HEK293 (cell line): ENCODE measurements at regions not wholly inside any gene's neighbourhood (a gene's known extent, or its start where the extent isn't known, plus 50 kb on each side); places are given as distances from the start of the nearest gene placed in this dataset.

Source experiments
- CTCF ChIA-PET: fragments of 350-600 bp; formaldehyde crosslinking; extraction: SDS; loops from one replicate; lab custom pipeline; 2021; ENCODE audit warnings: antibody characterized with exemption; lab: Yijun Ruan, JAX
- POLR2A ChIA-PET: fragments of 300-600 bp; formaldehyde crosslinking; extraction: SDS; loops from one replicate; lab custom pipeline; 2020; ENCODE audit warnings: antibody characterized with exemption, inconsistent platforms; lab: Yijun Ruan, JAX
- H3K27ac ChIP-seq: fragments of 200-500 bp; sonication (Bioruptor generic); 2 replicates; pipeline ENCODE4 v1.5.1; 2014; ENCODE audit warnings: low read depth, low read length, control low read depth, inconsistent platforms; ENCODE audit errors: extremely low read depth
- H3K36me3 ChIP-seq, 2 experiments: fragments of 200-500 bp in 1 of 2; sonication (Bioruptor generic) in 1 of 2; 1 replicate in 1 of 2; 2 replicates in 1 of 2; pipeline ENCODE4 v1.5.1; 2014 to 2017; ENCODE audit warnings: inconsistent platforms in 2 of 2, low read length in 2 of 2; ENCODE audit not compliant: control insufficient read depth in 2 of 2, insufficient read depth in 1 of 2
- H3K4me1 ChIP-seq: fragments of 200-500 bp; sonication (Bioruptor generic); 2 replicates; pipeline ENCODE4 v1.5.1; 2014; ENCODE audit warnings: mild to moderate bottlenecking, low read length, inconsistent platforms; ENCODE audit not compliant: control insufficient read depth, insufficient read depth
- H3K4me3 ChIP-seq: 2 replicates; pipeline ENCODE4 v1.5.1; 2011; ENCODE audit warnings: low read depth, mild to moderate bottlenecking, control low read depth, low read length, moderate library complexity
- H3K9me3 ChIP-seq: fragments of 200-500 bp; sonication (Bioruptor generic); 2 replicates; pipeline ENCODE4 v1.5.1; 2014; ENCODE audit warnings: low read depth, low read length, inconsistent platforms; ENCODE audit not compliant: control insufficient read depth, insufficient read depth
- FEZF1 ChIP-seq: fragments of 450-650 bp; formaldehyde crosslinking; IDR thresholded peaks from 2 replicates; pipeline ENCODE4 v1.5.1; 2016; ENCODE audit warnings: missing biosample characterization, missing genetic modification characterization
- HOXC10 ChIP-seq: sonication (generic); formaldehyde crosslinking; IDR thresholded peaks from 2 replicates; pipeline ENCODE4 v1.8.1; 2023; ENCODE audit warnings: mild to moderate bottlenecking, missing genetic modification reagents
- OSR2 ChIP-seq: fragments of 450-650 bp; formaldehyde crosslinking; IDR thresholded peaks from 2 replicates; pipeline ENCODE4 v1.5.1; 2016; ENCODE audit warnings: missing biosample characterization, missing genetic modification characterization
- TCF7L2 ChIP-seq: IDR thresholded peaks from 2 replicates; pipeline ENCODE4 v1.6.1; 2011; ENCODE audit warnings: low read depth, mild to moderate bottlenecking, inconsistent platforms, low read length, moderate library complexity, borderline replicate concordance
- ZBTB20 ChIP-seq: fragments of 450-650 bp; formaldehyde crosslinking; IDR thresholded peaks from 2 replicates; pipeline ENCODE4 v1.5.1; 2016; ENCODE audit warnings: missing biosample characterization, missing genetic modification characterization
- ZNF266 ChIP-seq: fragments of 450-650 bp; formaldehyde crosslinking; IDR thresholded peaks from 2 replicates; pipeline ENCODE4 v1.5.1; 2016; ENCODE audit warnings: missing biosample characterization, missing genetic modification characterization, low read depth
- ZNF341 ChIP-seq: fragments of 450-650 bp; formaldehyde crosslinking; IDR thresholded peaks from 2 replicates; pipeline ENCODE4; 2016; ENCODE audit warnings: low read depth, missing biosample characterization, missing genetic modification characterization
- ZNF366 ChIP-seq: fragments of 450-650 bp; formaldehyde crosslinking; conservative IDR thresholded peaks from 2 replicates; pipeline ENCODE4 v1.5.1; 2016; ENCODE audit warnings: missing biosample characterization, missing genetic modification characterization
- ZNF426 ChIP-seq: fragments of 450-650 bp; formaldehyde crosslinking; IDR thresholded peaks from 2 replicates; pipeline ENCODE4 v1.5.1; 2017; ENCODE audit warnings: missing biosample characterization, missing genetic modification characterization, mild to moderate bottlenecking, inconsistent platforms, moderate library complexity
- ZNF544 ChIP-seq: fragments of 450-650 bp; formaldehyde crosslinking; IDR thresholded peaks from 2 replicates; pipeline ENCODE4 v1.5.0; 2017; ENCODE audit warnings: missing biosample characterization, missing genetic modification characterization
- ZNF664 ChIP-seq: fragments of 450-650 bp; formaldehyde crosslinking; IDR thresholded peaks from 2 replicates; pipeline ENCODE4 v1.5.1; 2016; ENCODE audit warnings: missing biosample characterization, missing genetic modification characterization
- ZNF843 ChIP-seq: fragments of 450-650 bp; formaldehyde crosslinking; IDR thresholded peaks from 2 replicates; pipeline ENCODE4 v1.5.1; 2016; ENCODE audit warnings: missing biosample characterization, missing genetic modification characterization
- ZXDB ChIP-seq: fragments of 450-650 bp; formaldehyde crosslinking; IDR thresholded peaks from 2 replicates; pipeline ENCODE4 v1.5.1; 2016; ENCODE audit warnings: missing biosample characterization, missing genetic modification characterization
- TF ChIP-seq, protein P1 (sequence below): fragments of 450-650 bp; formaldehyde crosslinking; IDR thresholded peaks from 2 replicates; pipeline ENCODE4; 2016; ENCODE audit warnings: missing biosample characterization, missing genetic modification characterization
- TF ChIP-seq, protein P2 (sequence below): fragments of 450-650 bp; formaldehyde crosslinking; IDR thresholded peaks from 2 replicates; pipeline ENCODE4 v1.5.1; 2016; ENCODE audit warnings: missing biosample characterization, missing genetic modification characterization
- TF ChIP-seq, protein P3 (sequence below): fragments of 450-650 bp; formaldehyde crosslinking; IDR thresholded peaks from 2 replicates; pipeline ENCODE4 v1.5.1; 2016; ENCODE audit warnings: missing biosample characterization, missing genetic modification characterization, low read depth
- TF ChIP-seq, protein P4 (sequence below): fragments of 450-650 bp; formaldehyde crosslinking; IDR thresholded peaks from 2 replicates; pipeline ENCODE4 v1.5.1; 2017; ENCODE audit warnings: missing biosample characterization, missing genetic modification characterization

DNA sequence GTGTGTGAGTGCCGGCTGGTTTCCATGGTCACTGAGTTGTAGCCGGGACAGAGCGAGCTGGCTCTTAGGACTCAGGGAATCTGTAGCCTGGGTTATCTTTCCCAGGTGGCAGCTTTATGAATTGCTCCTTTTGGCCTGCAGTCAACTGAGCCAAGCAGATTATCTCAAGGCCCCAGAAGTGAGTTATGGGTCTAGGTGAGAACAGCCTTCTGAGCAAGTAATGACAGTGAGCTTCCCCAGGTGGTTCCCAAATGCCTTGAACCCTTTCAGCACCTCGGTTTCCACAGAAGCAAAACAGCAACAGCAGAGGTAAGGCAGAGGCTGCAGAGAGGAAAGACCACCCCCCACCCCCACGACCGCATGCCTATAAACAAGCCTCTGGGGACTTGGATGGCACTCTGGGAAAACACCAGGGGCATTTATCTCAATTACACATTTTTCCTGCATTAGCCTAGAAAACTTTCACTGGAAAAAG, 56.7 kb upstream of the DGKG start:
- Histone ChIP-seq H3K27ac (no peak overlapping the region), H3K36me3 (no peaks in the 10 kb centered on the region), H3K4me1 (no peaks in the 10 kb centered on the region), H3K4me3 (no peak overlapping the region), H3K9me3 (no peaks in the 10 kb centered on the region)
- POLR2A ChIA-PET = no interaction called here
- TF ChIP-seq ZNF266 (tag by site-specific recombination) = no peak
- TF ChIP-seq OSR2 (tag by site-specific recombination) = peak; percentile 19; the same call in 1 of the 2 replicates
- peak; percentile 40; the same call in 1 of the 2 replicates for TF ChIP-seq ZXDB (tag by site-specific recombination)
- TF ChIP-seq ZBTB20 (tag by site-specific recombination) = no peak
- TF ChIP-seq, protein P1, sequence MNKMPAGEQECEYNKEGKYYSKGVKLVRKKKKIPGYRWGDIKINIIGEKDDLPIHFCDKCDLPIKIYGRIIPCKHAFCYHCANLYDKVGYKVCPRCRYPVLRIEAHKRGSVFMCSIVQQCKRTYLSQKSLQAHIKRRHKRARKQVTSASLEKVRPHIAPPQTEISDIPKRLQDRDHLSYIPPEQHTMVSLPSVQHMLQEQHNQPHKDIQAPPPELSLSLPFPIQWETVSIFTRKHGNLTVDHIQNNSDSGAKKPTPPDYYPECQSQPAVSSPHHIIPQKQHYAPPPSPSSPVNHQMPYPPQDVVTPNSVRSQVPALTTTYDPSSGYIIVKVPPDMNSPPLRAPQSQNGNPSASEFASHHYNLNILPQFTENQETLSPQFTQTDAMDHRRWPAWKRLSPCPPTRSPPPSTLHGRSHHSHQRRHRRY (tag by site-specific recombination) = no peak
- TF ChIP-seq ZNF664 (tag by site-specific recombination) = no peak
- TF ChIP-seq, protein P2, sequence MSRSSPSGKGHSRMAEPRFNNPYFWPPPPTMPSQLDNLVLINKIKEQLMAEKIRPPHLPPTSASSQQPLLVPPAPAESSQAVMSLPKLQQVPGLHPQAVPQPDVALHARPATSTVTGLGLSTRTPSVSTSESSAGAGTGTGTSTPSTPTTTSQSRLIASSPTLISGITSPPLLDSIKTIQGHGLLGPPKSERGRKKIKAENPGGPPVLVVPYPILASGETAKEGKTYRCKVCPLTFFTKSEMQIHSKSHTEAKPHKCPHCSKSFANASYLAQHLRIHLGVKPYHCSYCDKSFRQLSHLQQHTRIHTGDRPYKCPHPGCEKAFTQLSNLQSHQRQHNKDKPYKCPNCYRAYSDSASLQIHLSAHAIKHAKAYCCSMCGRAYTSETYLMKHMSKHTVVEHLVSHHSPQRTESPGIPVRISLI (tag by site-specific recombination) = no peak
- no peak for TF ChIP-seq HOXC10
- TF ChIP-seq, protein P3, sequence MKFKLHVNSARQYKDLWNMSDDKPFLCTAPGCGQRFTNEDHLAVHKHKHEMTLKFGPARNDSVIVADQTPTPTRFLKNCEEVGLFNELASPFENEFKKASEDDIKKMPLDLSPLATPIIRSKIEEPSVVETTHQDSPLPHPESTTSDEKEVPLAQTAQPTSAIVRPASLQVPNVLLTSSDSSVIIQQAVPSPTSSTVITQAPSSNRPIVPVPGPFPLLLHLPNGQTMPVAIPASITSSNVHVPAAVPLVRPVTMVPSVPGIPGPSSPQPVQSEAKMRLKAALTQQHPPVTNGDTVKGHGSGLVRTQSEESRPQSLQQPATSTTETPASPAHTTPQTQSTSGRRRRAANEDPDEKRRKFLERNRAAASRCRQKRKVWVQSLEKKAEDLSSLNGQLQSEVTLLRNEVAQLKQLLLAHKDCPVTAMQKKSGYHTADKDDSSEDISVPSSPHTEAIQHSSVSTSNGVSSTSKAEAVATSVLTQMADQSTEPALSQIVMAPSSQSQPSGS (tag by site-specific recombination) = no peak
- peak; percentile 62 for TF ChIP-seq FEZF1 (tag by site-specific recombination)
- TF ChIP-seq, protein P4, sequence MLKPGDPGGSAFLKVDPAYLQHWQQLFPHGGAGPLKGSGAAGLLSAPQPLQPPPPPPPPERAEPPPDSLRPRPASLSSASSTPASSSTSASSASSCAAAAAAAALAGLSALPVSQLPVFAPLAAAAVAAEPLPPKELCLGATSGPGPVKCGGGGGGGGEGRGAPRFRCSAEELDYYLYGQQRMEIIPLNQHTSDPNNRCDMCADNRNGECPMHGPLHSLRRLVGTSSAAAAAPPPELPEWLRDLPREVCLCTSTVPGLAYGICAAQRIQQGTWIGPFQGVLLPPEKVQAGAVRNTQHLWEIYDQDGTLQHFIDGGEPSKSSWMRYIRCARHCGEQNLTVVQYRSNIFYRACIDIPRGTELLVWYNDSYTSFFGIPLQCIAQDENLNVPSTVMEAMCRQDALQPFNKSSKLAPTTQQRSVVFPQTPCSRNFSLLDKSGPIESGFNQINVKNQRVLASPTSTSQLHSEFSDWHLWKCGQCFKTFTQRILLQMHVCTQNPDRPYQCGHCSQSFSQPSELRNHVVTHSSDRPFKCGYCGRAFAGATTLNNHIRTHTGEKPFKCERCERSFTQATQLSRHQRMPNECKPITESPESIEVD = peak; percentile 44; the same call in 1 of the 2 replicates
- CTCF ChIA-PET = interaction anchor here (0.6 kb wide), 1 partner anchor 10 kb away, joined by 3 read pairs; no protein-coding TSS in a partner anchor

- Histone ChIP-seq H3K4me1 (no peaks in the 10 kb centered on the region), H3K27ac (no peak overlapping the region), H3K36me3 (no peaks in the 10 kb centered on the region), H3K4me3 (no peak overlapping the region), H3K9me3 (no peaks in the 10 kb centered on the region)
- ChIA-PET CTCF (no interaction called here), POLR2A (no interaction called here)
- TF ChIP-seq, protein P4 = no peak
- TF ChIP-seq ZNF843 (tag by site-specific recombination) (no peak), ZNF341 (tag by site-specific recombination) (no peak), ZNF426 (tag by site-specific recombination) (no peak), TCF7L2 (no peak), ZNF366 (tag by site-specific recombination) (no peak), ZNF544 (tag by site-specific recombination) (no peak)
Measured at GRCh38 chr3:186417791-186418190, 55.8 kb upstream of the DGKG start.
